GM23338 (cell line): ENCODE measurements at regions not wholly inside any gene's neighbourhood (a gene's known extent, or its start where the extent isn't known, plus 50 kb on each side); places are given as distances from the start of the nearest gene placed in this dataset.

Experiments used
- ATAC-seq: fragments of 200-7000 bp; cut with Tn5 transposase; 3 replicates; pipeline ENCODE4 v1.9.1; 2020
- DNase-seq: peaks from one replicate; pipeline ENCODE4 v3.0.0-alpha.2; 2015; ENCODE audit warnings: low spot score
- H2AFZ ChIP-seq: fragments of 200-600 bp; sonication (generic); 2 replicates; pipeline ENCODE4 v1.8.0; 2016; ENCODE audit warnings: antibody characterized with exemption, mild to moderate bottlenecking, moderate library complexity
- H3F3A ChIP-seq: fragments of 200-600 bp; sonication (generic); replicated peaks from 2 replicates; pipeline ENCODE4 v1.8.0; 2017; ENCODE audit warnings: antibody characterized with exemption, mixed run types, low read depth
- H3K27ac ChIP-seq: fragments of 200-600 bp; sonication (generic); 2 replicates; pipeline ENCODE4 v1.6.1; 2016; ENCODE audit warnings: low read depth
- H3K27me3 ChIP-seq: fragments of 200-600 bp; sonication (generic); 2 replicates; pipeline ENCODE4 v1.8.0; 2016; ENCODE audit warnings: mild to moderate bottlenecking, mixed run types, moderate library complexity; ENCODE audit not compliant: insufficient read depth
- H3K36me3 ChIP-seq: fragments of 200-600 bp; sonication (generic); 2 replicates; pipeline ENCODE4 v1.8.0; 2016; ENCODE audit warnings: mild to moderate bottlenecking; ENCODE audit not compliant: insufficient read depth
- H3K4me1 ChIP-seq: fragments of 200-600 bp; sonication (generic); 2 replicates; pipeline ENCODE4 v1.8.0; 2016; ENCODE audit warnings: mild to moderate bottlenecking, moderate library complexity; ENCODE audit not compliant: insufficient read depth
- H3K4me2 ChIP-seq: fragments of 200-600 bp; sonication (generic); 2 replicates; pipeline ENCODE4 v1.7.1; 2017; ENCODE audit warnings: mixed run types
- H3K4me3 ChIP-seq: fragments of 200-600 bp; sonication (generic); 2 replicates; pipeline ENCODE4 v1.6.1; 2016; ENCODE audit warnings: mixed run types
- H3K79me2 ChIP-seq: fragments of 200-600 bp; sonication (generic); replicated peaks from 2 replicates; pipeline ENCODE4 v1.8.0; 2017; ENCODE audit warnings: mild to moderate bottlenecking; ENCODE audit not compliant: insufficient read depth
- H3K9me2 ChIP-seq: fragments of 200-600 bp; sonication (generic); 2 replicates; pipeline ENCODE4 v1.8.0; 2017; ENCODE audit not compliant: insufficient read depth
- H4K20me1 ChIP-seq: fragments of 200-600 bp; sonication (generic); replicated peaks from 2 replicates; pipeline ENCODE4 v1.8.0; 2017; ENCODE audit warnings: mild to moderate bottlenecking; ENCODE audit not compliant: insufficient read depth
- H3K27ac Mint-ChIP-seq: 2 replicates; pipeline ENCODE4 v1.8.0; 2020; ENCODE audit warnings: inconsistent platforms, mild to moderate bottlenecking, moderate library complexity, mixed read lengths
- H3K27me3 Mint-ChIP-seq: 3 replicates; pipeline ENCODE4 v1.8.0; 2022; ENCODE audit warnings: low read depth, mild to moderate bottlenecking, moderate library complexity, mixed read lengths, inconsistent platforms; ENCODE audit not compliant: insufficient read depth, poor library complexity
- H3K36me3 Mint-ChIP-seq: 3 replicates; pipeline ENCODE4 v1.8.0; 2021; ENCODE audit warnings: low read depth, mild to moderate bottlenecking, inconsistent platforms, moderate library complexity, mixed read lengths
- H3K4me1 Mint-ChIP-seq: 3 replicates; pipeline ENCODE4 v1.8.0; 2020; ENCODE audit warnings: mild to moderate bottlenecking, inconsistent platforms, mixed read lengths
- H3K4me3 Mint-ChIP-seq: 3 replicates; pipeline ENCODE4 v1.8.0; 2021; ENCODE audit warnings: moderate library complexity, mild to moderate bottlenecking, inconsistent platforms, mixed read lengths
- H3K9me3 Mint-ChIP-seq: 3 replicates; pipeline ENCODE4 v1.8.0; 2020; ENCODE audit warnings: moderate library complexity, mild to moderate bottlenecking, inconsistent platforms, mixed read lengths
- EZH2 ChIP-seq: fragments of 200-600 bp; sonication (generic); IDR thresholded peaks from one replicate; pipeline ENCODE4 v1.8.0; 2017; ENCODE audit warnings: antibody characterized with exemption, mild to moderate bottlenecking, low read depth; ENCODE audit not compliant: unreplicated experiment
- JUNB ChIP-seq: IDR thresholded peaks from one replicate; pipeline ENCODE4 v1.6.1; 2016; ENCODE audit warnings: antibody characterized with exemption; ENCODE audit not compliant: unreplicated experiment
- NANOG ChIP-seq: IDR thresholded peaks from 2 replicates; pipeline ENCODE4 v1.6.1; 2016; ENCODE audit warnings: antibody characterized with exemption, borderline replicate concordance
- ZNF114 ChIP-seq: fragments of 250-450 bp; sonication (Bioruptor Pico); IDR thresholded peaks from 2 replicates; pipeline ENCODE4 v1.5.0; 2020; ENCODE audit warnings: mild to moderate bottlenecking, moderate library complexity
- TF ChIP-seq, protein P1 (sequence below): IDR thresholded peaks from 2 replicates; pipeline ENCODE4 v1.6.1; 2016; ENCODE audit warnings: antibody characterized with exemption
- TF ChIP-seq, protein P2 (sequence below), 2 experiments: fragments of 200-600 bp in 1 of 2; sonication (generic) in 1 of 2; conservative IDR thresholded peaks; 2 replicates each; pipeline versions ENCODE4 v1.5.1 to v1.6.1; 2016 to 2017; ENCODE audit warnings: antibody characterized with exemption in 2 of 2, low read depth in 2 of 2, mild to moderate bottlenecking in 2 of 2, moderate library complexity in 1 of 2
- TF ChIP-seq, protein P3 (sequence below): IDR thresholded peaks from one replicate; pipeline ENCODE4 v1.6.1; 2018; ENCODE audit warnings: antibody characterized with exemption; ENCODE audit not compliant: unreplicated experiment

DNA sequence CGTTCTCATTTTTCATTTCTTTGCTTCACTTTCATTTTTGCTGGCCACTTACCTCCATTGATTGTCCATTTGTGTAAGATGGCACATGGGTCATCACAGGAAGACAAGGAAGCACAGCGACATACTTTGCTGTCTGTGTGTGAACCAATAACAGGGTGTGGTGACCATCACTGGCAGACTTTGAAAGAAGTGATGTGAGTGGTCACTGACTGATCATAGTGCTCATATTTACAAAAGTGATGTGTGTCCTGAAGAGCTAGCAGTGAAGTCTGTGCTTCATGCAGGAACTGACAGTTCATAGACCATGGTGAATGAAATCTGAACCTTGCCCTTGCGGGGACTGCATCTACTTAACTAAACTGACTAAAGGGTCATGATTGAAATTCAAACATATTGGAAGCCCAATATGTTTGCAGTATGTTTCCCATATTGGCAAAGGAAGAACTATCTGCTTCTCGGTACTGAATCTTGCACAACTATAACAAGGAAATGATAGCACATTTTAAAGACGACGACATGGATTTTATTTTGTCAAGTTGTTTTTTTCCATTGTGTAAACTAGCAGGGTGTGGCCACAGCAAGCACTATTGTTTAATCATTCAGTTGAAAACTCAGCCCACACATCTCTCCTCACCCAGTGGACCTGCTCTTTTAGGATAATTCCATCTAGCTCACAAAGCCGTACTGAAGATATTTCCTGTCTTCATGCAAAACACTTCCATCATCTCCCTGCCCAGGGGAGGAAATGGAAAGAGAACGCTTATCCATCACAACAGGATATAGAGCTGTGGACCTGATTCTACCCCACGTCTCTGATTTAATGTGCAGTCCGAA is 232.0 kb upstream of the ANKRD55 start (continued):
- TF ChIP-seq, protein P1, sequence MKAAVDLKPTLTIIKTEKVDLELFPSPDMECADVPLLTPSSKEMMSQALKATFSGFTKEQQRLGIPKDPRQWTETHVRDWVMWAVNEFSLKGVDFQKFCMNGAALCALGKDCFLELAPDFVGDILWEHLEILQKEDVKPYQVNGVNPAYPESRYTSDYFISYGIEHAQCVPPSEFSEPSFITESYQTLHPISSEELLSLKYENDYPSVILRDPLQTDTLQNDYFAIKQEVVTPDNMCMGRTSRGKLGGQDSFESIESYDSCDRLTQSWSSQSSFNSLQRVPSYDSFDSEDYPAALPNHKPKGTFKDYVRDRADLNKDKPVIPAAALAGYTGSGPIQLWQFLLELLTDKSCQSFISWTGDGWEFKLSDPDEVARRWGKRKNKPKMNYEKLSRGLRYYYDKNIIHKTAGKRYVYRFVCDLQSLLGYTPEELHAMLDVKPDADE = no peak
- TF ChIP-seq JUNB = no peak
- TF ChIP-seq, protein P2, sequence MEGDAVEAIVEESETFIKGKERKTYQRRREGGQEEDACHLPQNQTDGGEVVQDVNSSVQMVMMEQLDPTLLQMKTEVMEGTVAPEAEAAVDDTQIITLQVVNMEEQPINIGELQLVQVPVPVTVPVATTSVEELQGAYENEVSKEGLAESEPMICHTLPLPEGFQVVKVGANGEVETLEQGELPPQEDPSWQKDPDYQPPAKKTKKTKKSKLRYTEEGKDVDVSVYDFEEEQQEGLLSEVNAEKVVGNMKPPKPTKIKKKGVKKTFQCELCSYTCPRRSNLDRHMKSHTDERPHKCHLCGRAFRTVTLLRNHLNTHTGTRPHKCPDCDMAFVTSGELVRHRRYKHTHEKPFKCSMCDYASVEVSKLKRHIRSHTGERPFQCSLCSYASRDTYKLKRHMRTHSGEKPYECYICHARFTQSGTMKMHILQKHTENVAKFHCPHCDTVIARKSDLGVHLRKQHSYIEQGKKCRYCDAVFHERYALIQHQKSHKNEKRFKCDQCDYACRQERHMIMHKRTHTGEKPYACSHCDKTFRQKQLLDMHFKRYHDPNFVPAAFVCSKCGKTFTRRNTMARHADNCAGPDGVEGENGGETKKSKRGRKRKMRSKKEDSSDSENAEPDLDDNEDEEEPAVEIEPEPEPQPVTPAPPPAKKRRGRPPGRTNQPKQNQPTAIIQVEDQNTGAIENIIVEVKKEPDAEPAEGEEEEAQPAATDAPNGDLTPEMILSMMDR (conservative IDR thresholded peaks at IDR 0.05; ENCODE audit: low read depth in 2 of 2) = no peak

DNA sequence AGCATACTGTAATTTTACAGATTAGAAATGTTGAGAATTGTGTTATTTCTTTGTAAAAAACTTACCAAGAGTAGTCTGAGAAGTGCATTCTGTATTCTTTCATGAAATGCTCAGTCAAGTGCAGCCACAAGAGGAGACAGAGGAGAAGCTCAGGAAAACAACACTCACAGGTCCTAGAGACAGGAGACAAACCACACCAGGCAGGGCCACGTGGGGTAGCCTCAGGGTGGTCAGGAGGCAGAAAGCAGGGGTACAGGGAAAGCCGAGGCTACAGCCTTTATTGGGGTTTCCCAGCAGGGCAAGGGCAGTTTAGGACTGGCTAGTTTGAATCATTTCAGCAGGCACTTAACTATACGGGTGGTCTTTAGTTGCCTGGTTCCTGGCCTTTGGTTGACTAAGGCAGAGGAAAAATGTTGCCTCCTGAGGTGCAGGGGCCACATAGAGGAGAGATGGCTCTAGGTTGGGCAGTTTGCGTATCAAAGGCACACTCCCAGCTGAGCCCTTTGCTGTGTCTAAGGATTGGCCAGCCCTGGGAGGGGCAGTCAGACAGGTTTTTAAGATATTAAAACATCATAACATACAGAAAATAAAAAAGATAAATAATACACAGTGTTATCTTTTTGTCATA is 230.9 kb upstream of the ANKRD55 start:
- H3K27ac Mint-ChIP-seq = 0 out of 2 replicates have a peak overlapping the region, but pooled peaks have one; percentile 32
- H3K36me3 Mint-ChIP-seq = no peaks in the 10 kb centered on the region
- TF ChIP-seq ZNF114 (CRISPR knock-in tag) = no peak
- no peak for TF ChIP-seq NANOG
- no peak for TF ChIP-seq EZH2
- TF ChIP-seq, protein P3, sequence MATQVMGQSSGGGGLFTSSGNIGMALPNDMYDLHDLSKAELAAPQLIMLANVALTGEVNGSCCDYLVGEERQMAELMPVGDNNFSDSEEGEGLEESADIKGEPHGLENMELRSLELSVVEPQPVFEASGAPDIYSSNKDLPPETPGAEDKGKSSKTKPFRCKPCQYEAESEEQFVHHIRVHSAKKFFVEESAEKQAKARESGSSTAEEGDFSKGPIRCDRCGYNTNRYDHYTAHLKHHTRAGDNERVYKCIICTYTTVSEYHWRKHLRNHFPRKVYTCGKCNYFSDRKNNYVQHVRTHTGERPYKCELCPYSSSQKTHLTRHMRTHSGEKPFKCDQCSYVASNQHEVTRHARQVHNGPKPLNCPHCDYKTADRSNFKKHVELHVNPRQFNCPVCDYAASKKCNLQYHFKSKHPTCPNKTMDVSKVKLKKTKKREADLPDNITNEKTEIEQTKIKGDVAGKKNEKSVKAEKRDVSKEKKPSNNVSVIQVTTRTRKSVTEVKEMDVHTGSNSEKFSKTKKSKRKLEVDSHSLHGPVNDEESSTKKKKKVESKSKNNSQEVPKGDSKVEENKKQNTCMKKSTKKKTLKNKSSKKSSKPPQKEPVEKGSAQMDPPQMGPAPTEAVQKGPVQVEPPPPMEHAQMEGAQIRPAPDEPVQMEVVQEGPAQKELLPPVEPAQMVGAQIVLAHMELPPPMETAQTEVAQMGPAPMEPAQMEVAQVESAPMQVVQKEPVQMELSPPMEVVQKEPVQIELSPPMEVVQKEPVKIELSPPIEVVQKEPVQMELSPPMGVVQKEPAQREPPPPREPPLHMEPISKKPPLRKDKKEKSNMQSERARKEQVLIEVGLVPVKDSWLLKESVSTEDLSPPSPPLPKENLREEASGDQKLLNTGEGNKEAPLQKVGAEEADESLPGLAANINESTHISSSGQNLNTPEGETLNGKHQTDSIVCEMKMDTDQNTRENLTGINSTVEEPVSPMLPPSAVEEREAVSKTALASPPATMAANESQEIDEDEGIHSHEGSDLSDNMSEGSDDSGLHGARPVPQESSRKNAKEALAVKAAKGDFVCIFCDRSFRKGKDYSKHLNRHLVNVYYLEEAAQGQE = no peak
- TF ChIP-seq, protein P1 = no peak
- H2AFZ ChIP-seq = peak overlapping the region; percentile 85
- H3K4me1 Mint-ChIP-seq = peaks cover 35% of the 10 kb centered on the region
- H3K27me3 ChIP-seq = no peaks in the 10 kb centered on the region
- no peaks in the 10 kb centered on the region for H3K9me3 Mint-ChIP-seq
- no peaks in the 10 kb centered on the region for H3F3A ChIP-seq
- no peak overlapping the region for H3K27ac ChIP-seq
- DNase-seq (peak; percentile 51), ATAC-seq (peak; percentile 81)
- no peak overlapping the region for H3K4me3 ChIP-seq
- H3K4me3 Mint-ChIP-seq = no peak overlapping the region; the same call in 2 of the 3 replicates
- H3K9me2 ChIP-seq = no peaks in the 10 kb centered on the region
- peaks cover 3% of the 10 kb centered on the region for H3K27me3 Mint-ChIP-seq
- H3K79me2 ChIP-seq = no peaks in the 10 kb centered on the region
- peak overlapping the region; percentile 34 for H3K4me2 ChIP-seq
- H3K36me3 ChIP-seq = no peaks in the 10 kb centered on the region
- peaks cover 33% of the 10 kb centered on the region for H3K4me1 ChIP-seq
- H4K20me1 ChIP-seq = no peaks in the 10 kb centered on the region
